ENCODE measurements at regions not wholly inside any gene's neighbourhood (a gene's known extent, or its start where the extent isn't known, plus 50 kb on each side); places are given as distances from the start of the nearest gene placed in this dataset.
"Not testable (repeated sequence)": the region's sequence is repeated elsewhere in the genome, so short reads cannot be mapped to it uniquely, and the experiment has no call there.

GRCh38 chr18:71374294-71375000 is 1085.6 kb downstream of the SOCS6 start:
- TF ChIP-seq, protein P1, sequence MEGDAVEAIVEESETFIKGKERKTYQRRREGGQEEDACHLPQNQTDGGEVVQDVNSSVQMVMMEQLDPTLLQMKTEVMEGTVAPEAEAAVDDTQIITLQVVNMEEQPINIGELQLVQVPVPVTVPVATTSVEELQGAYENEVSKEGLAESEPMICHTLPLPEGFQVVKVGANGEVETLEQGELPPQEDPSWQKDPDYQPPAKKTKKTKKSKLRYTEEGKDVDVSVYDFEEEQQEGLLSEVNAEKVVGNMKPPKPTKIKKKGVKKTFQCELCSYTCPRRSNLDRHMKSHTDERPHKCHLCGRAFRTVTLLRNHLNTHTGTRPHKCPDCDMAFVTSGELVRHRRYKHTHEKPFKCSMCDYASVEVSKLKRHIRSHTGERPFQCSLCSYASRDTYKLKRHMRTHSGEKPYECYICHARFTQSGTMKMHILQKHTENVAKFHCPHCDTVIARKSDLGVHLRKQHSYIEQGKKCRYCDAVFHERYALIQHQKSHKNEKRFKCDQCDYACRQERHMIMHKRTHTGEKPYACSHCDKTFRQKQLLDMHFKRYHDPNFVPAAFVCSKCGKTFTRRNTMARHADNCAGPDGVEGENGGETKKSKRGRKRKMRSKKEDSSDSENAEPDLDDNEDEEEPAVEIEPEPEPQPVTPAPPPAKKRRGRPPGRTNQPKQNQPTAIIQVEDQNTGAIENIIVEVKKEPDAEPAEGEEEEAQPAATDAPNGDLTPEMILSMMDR (IDR thresholded peaks at IDR 0.05; ENCODE audit: insufficient read depth, low read depth, low read length), result no peak
- H3K4me3 ChIP-seq (ENCODE audit: low read depth, low read length), result no peak overlapping the region
- DNase-seq (ENCODE audit: low read depth), result no peak

DNA sequence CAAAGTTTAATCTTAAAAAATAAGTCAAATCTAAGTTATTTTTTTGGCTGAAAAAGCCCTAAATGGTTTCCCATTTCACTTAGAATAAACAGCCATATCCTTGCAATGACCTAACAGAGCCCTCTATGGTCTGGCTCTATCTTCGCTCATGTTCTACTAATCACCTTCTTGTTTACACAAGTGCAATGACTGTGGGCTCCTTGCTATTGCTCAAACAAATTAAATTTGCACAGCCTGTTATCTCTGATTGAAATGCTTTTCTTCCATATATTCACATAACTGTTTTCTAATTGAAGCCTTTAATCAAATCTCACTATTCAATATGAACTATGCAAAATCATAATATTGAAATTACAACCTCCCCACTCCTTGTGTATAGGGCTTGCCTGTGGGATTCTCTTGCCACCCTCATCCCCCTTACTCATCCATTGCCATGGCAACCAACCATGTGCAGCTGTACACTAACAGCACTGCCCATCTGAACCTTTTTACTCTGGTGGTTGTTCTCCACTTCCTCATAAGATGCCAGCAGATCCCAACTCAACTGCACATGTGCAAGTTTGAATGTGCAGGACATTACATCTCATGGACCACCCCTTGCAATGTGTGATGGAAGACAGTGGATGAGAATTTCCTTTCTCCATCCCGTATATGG is 1083.2 kb downstream of the SOCS6 start:
- DNase-seq (ENCODE audit: low read depth), result no peak
- no peak overlapping the region for H3K4me3 ChIP-seq (ENCODE audit: low read depth, low read length)
- TF ChIP-seq, protein P1 (IDR thresholded peaks at IDR 0.05; ENCODE audit: insufficient read depth, low read depth, low read length), result no peak

DNA sequence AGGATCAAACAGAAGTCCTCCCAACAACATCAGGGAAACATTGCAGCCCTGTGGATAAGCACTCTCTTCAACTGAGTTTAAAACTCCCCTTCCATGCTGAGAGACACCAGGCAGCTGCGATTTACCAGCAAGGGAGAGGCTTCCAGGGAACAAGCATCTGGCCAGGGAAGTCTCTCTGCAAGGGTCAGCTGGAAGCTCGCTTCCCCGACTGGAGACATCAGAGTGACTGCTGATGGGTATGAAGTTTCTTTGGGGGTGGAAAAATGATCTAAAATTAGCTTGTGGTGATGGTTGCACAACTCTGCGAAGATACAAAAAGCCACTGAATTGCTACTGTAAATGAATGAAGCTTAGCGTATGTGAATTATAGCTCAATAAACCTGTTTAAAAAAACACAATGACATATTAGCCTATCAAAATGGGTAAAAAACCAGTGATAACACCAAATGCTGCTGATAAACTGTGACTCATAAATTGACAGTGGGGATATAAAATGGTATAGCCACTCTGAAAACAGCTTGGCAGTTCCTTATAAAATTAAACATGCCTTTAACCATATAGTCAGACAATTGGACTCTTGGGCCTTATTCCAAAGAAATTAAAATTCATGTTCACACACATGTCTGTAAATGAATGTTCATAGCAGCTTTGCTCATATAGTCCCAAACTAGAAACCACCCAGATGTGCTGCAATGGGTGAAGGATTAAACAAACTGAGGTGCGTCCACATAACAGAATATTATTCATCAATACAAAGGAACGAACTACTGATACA is 1082.0 kb downstream of the SOCS6 start:
- H3K4me3 ChIP-seq (ENCODE audit: low read depth, low read length), result no peak overlapping the region
- TF ChIP-seq, protein P1 (IDR thresholded peaks at IDR 0.05; ENCODE audit: insufficient read depth, low read depth, low read length), result no peak
- DNase-seq (ENCODE audit: low read depth), result no peak

GRCh38 chr18:71370095-71370494 is 1081.2 kb downstream of the SOCS6 start:
- H3K4me3 ChIP-seq (ENCODE audit: low read depth, low read length), result no peak overlapping the region
- DNase-seq (ENCODE audit: low read depth), result no peak
- TF ChIP-seq, protein P1 (IDR thresholded peaks at IDR 0.05; ENCODE audit: insufficient read depth, low read depth, low read length), result no peak

DNA sequence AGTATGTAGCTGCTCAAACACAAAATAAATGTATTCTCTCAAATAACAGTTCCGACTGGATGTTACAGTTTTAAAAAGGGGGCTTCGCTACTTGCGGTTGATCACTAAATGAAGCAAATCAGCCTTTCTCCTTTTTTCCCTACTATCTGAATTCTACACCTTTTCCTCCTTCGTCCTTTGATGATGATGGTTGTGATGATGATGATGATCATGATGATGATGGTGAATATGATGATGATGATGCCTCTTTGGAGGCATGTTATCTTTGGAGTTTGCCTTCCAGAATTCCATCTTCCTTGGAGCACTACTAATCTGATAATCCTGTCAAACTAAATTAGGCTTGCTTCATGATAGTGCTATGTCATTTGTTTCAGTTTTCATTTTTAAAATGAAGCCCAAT is 1073.3 kb downstream of the SOCS6 start:
- no peak for DNase-seq (ENCODE audit: low read depth)
- H3K4me3 ChIP-seq (ENCODE audit: low read depth, low read length), result no peak overlapping the region
- TF ChIP-seq, protein P1 (IDR thresholded peaks at IDR 0.05; ENCODE audit: insufficient read depth, low read depth, low read length), result no peak

DNA sequence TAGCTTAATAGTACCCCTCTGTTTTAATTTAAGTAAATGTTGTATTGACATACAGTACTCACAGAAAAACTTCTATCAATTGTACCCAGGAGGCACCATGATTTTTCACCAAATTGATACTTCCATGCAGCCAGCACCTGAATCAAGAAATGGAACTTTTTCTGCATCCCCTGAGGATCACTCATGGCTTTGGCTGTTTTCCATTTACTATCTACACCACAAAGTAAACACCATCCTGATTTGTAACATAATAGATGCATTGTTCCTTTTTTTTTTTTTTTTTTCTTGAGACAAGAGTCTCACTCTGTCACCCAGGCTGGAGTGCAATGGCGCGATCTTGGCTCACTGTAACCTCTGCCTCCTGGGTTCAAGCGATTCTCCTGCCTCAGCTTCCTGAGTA is 1066.8 kb downstream of the SOCS6 start:
- not testable (repeated sequence) for H3K4me3 ChIP-seq (ENCODE audit: low read depth, low read length); DNase-seq (ENCODE audit: low read depth)

DNA sequence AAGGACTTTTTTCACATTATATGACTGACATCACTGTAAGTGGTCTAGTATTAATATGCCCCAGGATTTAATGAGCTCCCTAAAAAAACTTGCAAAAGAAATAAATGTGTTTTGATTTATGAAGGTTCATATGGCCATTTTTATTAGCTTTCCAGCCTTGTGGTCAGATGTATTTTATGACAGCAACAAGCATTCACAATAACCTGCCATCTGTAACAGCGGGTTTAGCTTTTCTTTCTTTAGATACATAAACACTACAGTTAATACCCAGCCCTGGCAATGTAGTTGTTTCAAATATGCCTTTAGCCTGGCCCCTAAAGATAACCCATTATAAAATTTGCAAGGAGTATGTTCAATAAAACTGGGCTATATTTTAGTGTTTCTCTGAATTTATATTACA is 1063.8 kb downstream of the SOCS6 start:
- no peak overlapping the region for H3K4me3 ChIP-seq (ENCODE audit: low read depth, low read length)
- TF ChIP-seq, protein P1 (IDR thresholded peaks at IDR 0.05; ENCODE audit: insufficient read depth, low read depth, low read length), result no peak
- DNase-seq (ENCODE audit: low read depth), result no peak

Data from fibroblast of villous mesenchyme (primary cell).